ENCODE measurements at regions not wholly inside any gene's neighbourhood (a gene's known extent, or its start where the extent isn't known, plus 50 kb on each side); places are given as distances from the start of the nearest gene placed in this dataset.

GRCh38 chr3:177569193-177569592 is 371.9 kb upstream of the TBL1XR1 start:
- H3K27ac ChIP-seq (ENCODE audit: low read length) = no peak overlapping the region
- H3K36me3 ChIP-seq (ENCODE audit: control insufficient read depth in 2 of 2, insufficient read depth in 2 of 2, low read length in 2 of 2) = no peaks in the 10 kb centered on the region
- H3K27me3 ChIP-seq (ENCODE audit: control insufficient read depth in 1 of 2, insufficient read depth in 2 of 2, low read length in 2 of 2) = no peaks in the 10 kb centered on the region
- no peak overlapping the region for H3K4me3 ChIP-seq (ENCODE audit: low read length in 2 of 2)
- H3K4me1 ChIP-seq (ENCODE audit: control insufficient read depth, insufficient read depth, low read length) = peaks cover 8% of the 10 kb centered on the region
- no peaks in the 10 kb centered on the region for H3K9me3 ChIP-seq (ENCODE audit: control insufficient read depth in 2 of 2, low read length in 2 of 2)
- no peak overlapping the region for H3K9ac ChIP-seq (ENCODE audit: low read length in 2 of 2)

- Histone ChIP-seq H3K9ac (ENCODE audit: low read length in 2 of 2) (no peak overlapping the region), H3K4me1 (ENCODE audit: control insufficient read depth, insufficient read depth, low read length) (peaks cover 7% of the 10 kb centered on the region), H3K27me3 (ENCODE audit: control insufficient read depth in 1 of 2, insufficient read depth in 2 of 2, low read length in 2 of 2) (no peaks in the 10 kb centered on the region), H3K36me3 (ENCODE audit: control insufficient read depth in 2 of 2, insufficient read depth in 2 of 2, low read length in 2 of 2) (no peaks in the 10 kb centered on the region), H3K9me3 (ENCODE audit: control insufficient read depth in 2 of 2, low read length in 2 of 2) (no peaks in the 10 kb centered on the region), H3K27ac (ENCODE audit: low read length) (no peak overlapping the region), H3K4me3 (ENCODE audit: low read length in 2 of 2) (no peak overlapping the region)
Observed at GRCh38 chr3:177569875-177570657, 372.8 kb upstream of the TBL1XR1 start.

GRCh38 chr3:177571271-177571943 is 374.1 kb upstream of the TBL1XR1 start:
- H3K36me3 ChIP-seq (ENCODE audit: control insufficient read depth in 2 of 2, insufficient read depth in 2 of 2, low read length in 2 of 2) = no peaks in the 10 kb centered on the region
- no peak overlapping the region for H3K9ac ChIP-seq (ENCODE audit: low read length in 2 of 2)
- H3K27me3 ChIP-seq (ENCODE audit: control insufficient read depth in 1 of 2, insufficient read depth in 2 of 2, low read length in 2 of 2) = no peaks in the 10 kb centered on the region
- peaks cover 7% of the 10 kb centered on the region for H3K4me1 ChIP-seq (ENCODE audit: control insufficient read depth, insufficient read depth, low read length)
- H3K27ac ChIP-seq (ENCODE audit: low read length) = no peak overlapping the region
- H3K4me3 ChIP-seq (ENCODE audit: low read length in 2 of 2) = no peak overlapping the region
- no peaks in the 10 kb centered on the region for H3K9me3 ChIP-seq (ENCODE audit: control insufficient read depth in 2 of 2, low read length in 2 of 2)

GRCh38 chr3:177571944-177572315 is 374.6 kb upstream of the TBL1XR1 start:
- H3K9me3 ChIP-seq (ENCODE audit: control insufficient read depth in 2 of 2, low read length in 2 of 2) = no peaks in the 10 kb centered on the region
- no peaks in the 10 kb centered on the region for H3K36me3 ChIP-seq (ENCODE audit: control insufficient read depth in 2 of 2, insufficient read depth in 2 of 2, low read length in 2 of 2)
- peaks cover 7% of the 10 kb centered on the region for H3K4me1 ChIP-seq (ENCODE audit: control insufficient read depth, insufficient read depth, low read length)
- no peak overlapping the region for H3K27ac ChIP-seq (ENCODE audit: low read length)
- H3K4me3 ChIP-seq (ENCODE audit: low read length in 2 of 2) = no peak overlapping the region
- no peak overlapping the region for H3K9ac ChIP-seq (ENCODE audit: low read length in 2 of 2)
- no peaks in the 10 kb centered on the region for H3K27me3 ChIP-seq (ENCODE audit: control insufficient read depth in 1 of 2, insufficient read depth in 2 of 2, low read length in 2 of 2)

- H3K9ac ChIP-seq (ENCODE audit: low read length in 2 of 2) = no peak overlapping the region
- H3K9me3 ChIP-seq (ENCODE audit: control insufficient read depth in 2 of 2, low read length in 2 of 2) = no peaks in the 10 kb centered on the region
- no peak overlapping the region for H3K4me3 ChIP-seq (ENCODE audit: low read length in 2 of 2)
- no peaks in the 10 kb centered on the region for H3K36me3 ChIP-seq (ENCODE audit: control insufficient read depth in 2 of 2, insufficient read depth in 2 of 2, low read length in 2 of 2)
- H3K27ac ChIP-seq (ENCODE audit: low read length) = no peak overlapping the region
- H3K27me3 ChIP-seq (ENCODE audit: control insufficient read depth in 1 of 2, insufficient read depth in 2 of 2, low read length in 2 of 2) = no peaks in the 10 kb centered on the region
- peaks cover 7% of the 10 kb centered on the region for H3K4me1 ChIP-seq (ENCODE audit: control insufficient read depth, insufficient read depth, low read length)
Observed at GRCh38 chr3:177574222-177574856, 377.1 kb upstream of the TBL1XR1 start.

GRCh38 chr3:177576746-177577145 is 379.5 kb upstream of the TBL1XR1 start:
- Histone ChIP-seq H3K9ac (ENCODE audit: low read length in 2 of 2) (no peak overlapping the region), H3K27me3 (ENCODE audit: control insufficient read depth in 1 of 2, insufficient read depth in 2 of 2, low read length in 2 of 2) (no peaks in the 10 kb centered on the region), H3K36me3 (ENCODE audit: control insufficient read depth in 2 of 2, insufficient read depth in 2 of 2, low read length in 2 of 2) (no peaks in the 10 kb centered on the region), H3K9me3 (ENCODE audit: control insufficient read depth in 2 of 2, low read length in 2 of 2) (no peaks in the 10 kb centered on the region), H3K4me3 (ENCODE audit: low read length in 2 of 2) (no peak overlapping the region), H3K4me1 (ENCODE audit: control insufficient read depth, insufficient read depth, low read length) (peaks cover 7% of the 10 kb centered on the region), H3K27ac (ENCODE audit: low read length) (no peak overlapping the region)

- Histone ChIP-seq H3K9ac (ENCODE audit: low read length in 2 of 2) (no peak overlapping the region), H3K4me3 (ENCODE audit: low read length in 2 of 2) (no peak overlapping the region), H3K9me3 (ENCODE audit: control insufficient read depth in 2 of 2, low read length in 2 of 2) (no peaks in the 10 kb centered on the region), H3K27ac (ENCODE audit: low read length) (no peak overlapping the region), H3K27me3 (ENCODE audit: control insufficient read depth in 1 of 2, insufficient read depth in 2 of 2, low read length in 2 of 2) (no peaks in the 10 kb centered on the region), H3K36me3 (ENCODE audit: control insufficient read depth in 2 of 2, insufficient read depth in 2 of 2, low read length in 2 of 2) (no peaks in the 10 kb centered on the region), H3K4me1 (ENCODE audit: control insufficient read depth, insufficient read depth, low read length) (no peaks in the 10 kb centered on the region)
Observed at GRCh38 chr3:177578488-177578887, 381.2 kb upstream of the TBL1XR1 start.

GRCh38 chr3:177579419-177579818 is 382.1 kb upstream of the TBL1XR1 start:
- no peaks in the 10 kb centered on the region for H3K9me3 ChIP-seq (ENCODE audit: control insufficient read depth in 2 of 2, low read length in 2 of 2)
- H3K27me3 ChIP-seq (ENCODE audit: control insufficient read depth in 1 of 2, insufficient read depth in 2 of 2, low read length in 2 of 2) = no peaks in the 10 kb centered on the region
- H3K4me3 ChIP-seq (ENCODE audit: low read length in 2 of 2) = no peak overlapping the region
- no peak overlapping the region for H3K9ac ChIP-seq (ENCODE audit: low read length in 2 of 2)
- H3K36me3 ChIP-seq (ENCODE audit: control insufficient read depth in 2 of 2, insufficient read depth in 2 of 2, low read length in 2 of 2) = no peaks in the 10 kb centered on the region
- no peaks in the 10 kb centered on the region for H3K4me1 ChIP-seq (ENCODE audit: control insufficient read depth, insufficient read depth, low read length)
- H3K27ac ChIP-seq (ENCODE audit: low read length) = no peak overlapping the region

GRCh38 chr3:177580437-177580836 is 383.2 kb upstream of the TBL1XR1 start:
- Histone ChIP-seq H3K9ac (ENCODE audit: low read length in 2 of 2) (no peak overlapping the region), H3K27ac (ENCODE audit: low read length) (no peak overlapping the region), H3K27me3 (ENCODE audit: control insufficient read depth in 1 of 2, insufficient read depth in 2 of 2, low read length in 2 of 2) (no peaks in the 10 kb centered on the region), H3K9me3 (ENCODE audit: control insufficient read depth in 2 of 2, low read length in 2 of 2) (no peaks in the 10 kb centered on the region), H3K36me3 (ENCODE audit: control insufficient read depth in 2 of 2, insufficient read depth in 2 of 2, low read length in 2 of 2) (no peaks in the 10 kb centered on the region), H3K4me3 (ENCODE audit: low read length in 2 of 2) (no peak overlapping the region), H3K4me1 (ENCODE audit: control insufficient read depth, insufficient read depth, low read length) (no peaks in the 10 kb centered on the region)

GRCh38 chr3:177585271-177585670 is 388.0 kb upstream of the TBL1XR1 start:
- H3K27ac ChIP-seq (ENCODE audit: low read length) = no peak overlapping the region
- H3K9ac ChIP-seq (ENCODE audit: low read length in 2 of 2) = no peak overlapping the region
- H3K27me3 ChIP-seq (ENCODE audit: control insufficient read depth in 1 of 2, insufficient read depth in 2 of 2, low read length in 2 of 2) = no peaks in the 10 kb centered on the region
- H3K4me1 ChIP-seq (ENCODE audit: control insufficient read depth, insufficient read depth, low read length) = no peaks in the 10 kb centered on the region
- no peak overlapping the region for H3K4me3 ChIP-seq (ENCODE audit: low read length in 2 of 2)
- no peaks in the 10 kb centered on the region for H3K36me3 ChIP-seq (ENCODE audit: control insufficient read depth in 2 of 2, insufficient read depth in 2 of 2, low read length in 2 of 2)
- H3K9me3 ChIP-seq (ENCODE audit: control insufficient read depth in 2 of 2, low read length in 2 of 2) = no peaks in the 10 kb centered on the region

Measured in stomach smooth muscle (tissue), 2 donors.